ENCODE measurements at regions not wholly inside any gene's neighbourhood (a gene's known extent, or its start where the extent isn't known, plus 50 kb on each side); places are given as distances from the start of the nearest gene placed in this dataset.

DNA sequence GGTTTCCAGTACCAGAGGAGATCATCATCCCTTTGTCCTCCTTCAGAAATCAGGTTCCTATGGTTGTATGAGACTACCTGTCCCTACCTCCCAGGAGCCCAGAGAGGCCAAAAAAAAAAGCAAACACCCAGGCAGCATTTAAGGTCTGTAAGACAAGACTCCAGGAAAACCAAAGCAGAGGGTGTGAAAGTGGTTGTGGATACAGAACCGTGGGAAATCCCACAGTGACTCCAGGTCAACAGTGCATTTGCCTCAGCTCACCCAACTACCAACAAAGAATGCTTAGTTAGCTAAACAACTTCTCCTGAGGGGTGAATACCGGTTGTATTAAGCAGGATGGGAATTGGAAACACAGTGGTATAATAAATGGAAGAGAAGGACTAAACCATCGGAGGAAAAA, 83.6 kb downstream of the LBH start:
- TF ChIP-seq, protein P1, sequence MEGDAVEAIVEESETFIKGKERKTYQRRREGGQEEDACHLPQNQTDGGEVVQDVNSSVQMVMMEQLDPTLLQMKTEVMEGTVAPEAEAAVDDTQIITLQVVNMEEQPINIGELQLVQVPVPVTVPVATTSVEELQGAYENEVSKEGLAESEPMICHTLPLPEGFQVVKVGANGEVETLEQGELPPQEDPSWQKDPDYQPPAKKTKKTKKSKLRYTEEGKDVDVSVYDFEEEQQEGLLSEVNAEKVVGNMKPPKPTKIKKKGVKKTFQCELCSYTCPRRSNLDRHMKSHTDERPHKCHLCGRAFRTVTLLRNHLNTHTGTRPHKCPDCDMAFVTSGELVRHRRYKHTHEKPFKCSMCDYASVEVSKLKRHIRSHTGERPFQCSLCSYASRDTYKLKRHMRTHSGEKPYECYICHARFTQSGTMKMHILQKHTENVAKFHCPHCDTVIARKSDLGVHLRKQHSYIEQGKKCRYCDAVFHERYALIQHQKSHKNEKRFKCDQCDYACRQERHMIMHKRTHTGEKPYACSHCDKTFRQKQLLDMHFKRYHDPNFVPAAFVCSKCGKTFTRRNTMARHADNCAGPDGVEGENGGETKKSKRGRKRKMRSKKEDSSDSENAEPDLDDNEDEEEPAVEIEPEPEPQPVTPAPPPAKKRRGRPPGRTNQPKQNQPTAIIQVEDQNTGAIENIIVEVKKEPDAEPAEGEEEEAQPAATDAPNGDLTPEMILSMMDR (IDR thresholded peaks at IDR 0.05), result no peak
- TF ChIP-seq EZH2 (IDR thresholded peaks at IDR 0.05) (no peak), EZH2phosphoT487 (IDR thresholded peaks at IDR 0.05) (no peak)
